PC-3 (cell line): ENCODE measurements at regions not wholly inside any gene's neighbourhood (a gene's known extent, or its start where the extent isn't known, plus 50 kb on each side); places are given as distances from the start of the nearest gene placed in this dataset.
"Not testable (repeated sequence)": the region's sequence is repeated elsewhere in the genome, so short reads cannot be mapped to it uniquely, and the experiment has no call there.

Experiments used
- ATAC-seq: fragments of 200-7000 bp; cut with Tn5 transposase; 2 replicates; pipeline ENCODE4 v1.9.1; 2020; ENCODE audit warnings: mild to moderate bottlenecking, moderate library complexity
- BruUV-seq: library from RNA; stranded (reverse); fragments of 400-500 nt; replicated peaks from 2 replicates; lab custom pipeline; 2021; lab: Mats Ljungman, UMichigan
- CTCF ChIA-PET: fragments of 300-600 bp; sonication (Branson Sonifier 250); formaldehyde crosslinking; loops from one replicate; lab custom pipeline; 2022; ENCODE audit warnings: antibody characterized with exemption; lab: Charles Lee
- POLR2A ChIA-PET: fragments of 300-600 bp; sonication (Branson Sonifier 250); formaldehyde crosslinking; loops from one replicate; lab custom pipeline; 2022; ENCODE audit warnings: antibody characterized with exemption; ENCODE audit not compliant: unreplicated experiment; lab: Charles Lee
- DNase-seq: peaks from one replicate; pipeline ENCODE4 v3.0.0-alpha.2; 2015
- H2AFZ ChIP-seq: fragments of 300-600 bp; sonication (generic); 2 replicates; pipeline ENCODE4 v1.6.0; 2016; ENCODE audit warnings: antibody characterized with exemption, low read length
- H3F3A ChIP-seq: fragments of 300-600 bp; sonication (generic); one replicate; pipeline ENCODE4 v1.6.0; 2017; ENCODE audit warnings: antibody characterized with exemption, low read length, control low read depth, mild to moderate bottlenecking; ENCODE audit not compliant: unreplicated experiment
- H3K27ac ChIP-seq: fragments of 300-600 bp; sonication (generic); 2 replicates; pipeline ENCODE4 v1.5.1; 2016; ENCODE audit warnings: mild to moderate bottlenecking, low read length
- H3K27me3 ChIP-seq: fragments of 300-600 bp; sonication (generic); 2 replicates; pipeline ENCODE4 v1.6.1; 2016; ENCODE audit warnings: low read length, mixed read lengths
- H3K36me3 ChIP-seq: fragments of 300-600 bp; sonication (generic); 2 replicates; pipeline ENCODE4 v1.6.1; 2016; ENCODE audit warnings: low read depth, mixed run types, low read length, mixed read lengths
- H3K4me1 ChIP-seq: fragments of 300-600 bp; sonication (generic); 2 replicates; pipeline ENCODE4 v1.5.1; 2016; ENCODE audit warnings: low read length; ENCODE audit not compliant: insufficient read depth
- H3K4me2 ChIP-seq: fragments of 300-600 bp; sonication (generic); 2 replicates; pipeline ENCODE4 v1.6.0; 2016; ENCODE audit warnings: low read length
- H3K4me3 ChIP-seq: fragments of 300-600 bp; sonication (generic); 2 replicates; pipeline ENCODE4 v1.5.1; 2016; ENCODE audit warnings: mild to moderate bottlenecking, low read length, mixed read lengths
- H3K79me2 ChIP-seq: fragments of 300-600 bp; sonication (generic); 2 replicates; pipeline ENCODE4 v1.6.1; 2017; ENCODE audit warnings: low read length, mixed read lengths
- H3K9ac ChIP-seq: fragments of 300-600 bp; sonication (generic); 2 replicates; pipeline ENCODE4 v1.6.0; 2016; ENCODE audit warnings: mild to moderate bottlenecking, low read length
- H3K9me2 ChIP-seq: fragments of 300-600 bp; sonication (generic); replicated peaks from 2 replicates; pipeline ENCODE4 v1.6.1; 2016; ENCODE audit warnings: mixed run types, low read length, mixed read lengths
- H3K9me3 ChIP-seq: fragments of 300-600 bp; sonication (generic); 2 replicates; pipeline ENCODE4 v1.6.1; 2016; ENCODE audit warnings: low read length, mixed read lengths
- H4K20me1 ChIP-seq: fragments of 300-600 bp; sonication (generic); 2 replicates; pipeline ENCODE4 v1.6.1; 2016; ENCODE audit warnings: low read length, mixed read lengths
- EZH2 ChIP-seq: fragments of 300-600 bp; sonication (generic); IDR thresholded peaks from one replicate; pipeline ENCODE4 v1.6.1; 2017; ENCODE audit warnings: antibody characterized with exemption, mild to moderate bottlenecking, low read length; ENCODE audit not compliant: unreplicated experiment
- EZH2phosphoT487 ChIP-seq: fragments of 300-600 bp; sonication (generic); IDR thresholded peaks from 2 replicates; pipeline ENCODE4 v1.6.1; 2018; ENCODE audit warnings: mild to moderate bottlenecking, antibody characterized with exemption, low read length, borderline replicate concordance
- intact Hi-C: fragments of 100-400 bp; cut with micrococcal nuclease; formaldehyde crosslinking; loops from 2 replicates; pipeline ENCODE4 v1.9.0; 2023
- TF ChIP-seq, protein P1 (sequence below): fragments of 300-600 bp; sonication (generic); conservative IDR thresholded peaks from 2 replicates; pipeline ENCODE4 v1.5.1; 2017; ENCODE audit warnings: antibody characterized with exemption, low read depth, mild to moderate bottlenecking, low read length

DNA sequence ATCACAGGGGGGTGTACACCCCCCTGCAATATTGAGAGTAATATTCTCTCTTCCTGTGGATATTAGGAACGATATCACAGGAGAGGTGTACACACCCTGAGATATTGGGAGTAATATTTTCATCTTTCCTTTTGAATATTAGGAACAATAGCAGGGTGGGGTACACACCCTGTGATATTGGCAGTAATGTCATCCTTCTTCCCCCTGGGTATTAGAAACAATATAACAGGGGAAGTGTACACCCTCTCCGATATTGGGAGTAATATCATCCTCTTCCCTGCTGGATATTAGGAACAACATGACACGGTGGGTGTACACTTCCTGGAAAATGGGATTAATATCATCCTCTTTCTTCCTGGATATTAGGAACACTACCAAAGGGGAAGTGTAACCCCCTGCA lies 57.8 kb upstream of the CEACAM21 start:
- Histone ChIP-seq H2AFZ (no peak overlapping the region), H3K79me2 (no peaks in the 10 kb centered on the region), H3K4me3 (no peak overlapping the region), H3K4me1 (no peaks in the 10 kb centered on the region), H3K9me2 (no peaks in the 10 kb centered on the region), H3K9ac (no peak overlapping the region), H3K27me3 (peaks cover 94% of the 10 kb centered on the region), H3K36me3 (no peaks in the 10 kb centered on the region), H3K4me2 (no peak overlapping the region), H3F3A (no peaks in the 10 kb centered on the region), H3K27ac (no peak overlapping the region), H3K9me3 (no peaks in the 10 kb centered on the region), H4K20me1 (no peaks in the 10 kb centered on the region)
- POLR2A ChIA-PET = no interaction called here
- CTCF ChIA-PET = no interaction called here
- ATAC-seq (no peak), DNase-seq (no peak)
- intact Hi-C loops = no loop called here
- TF ChIP-seq EZH2phosphoT487 (no peak), EZH2 (no peak)
- TF ChIP-seq, protein P1, sequence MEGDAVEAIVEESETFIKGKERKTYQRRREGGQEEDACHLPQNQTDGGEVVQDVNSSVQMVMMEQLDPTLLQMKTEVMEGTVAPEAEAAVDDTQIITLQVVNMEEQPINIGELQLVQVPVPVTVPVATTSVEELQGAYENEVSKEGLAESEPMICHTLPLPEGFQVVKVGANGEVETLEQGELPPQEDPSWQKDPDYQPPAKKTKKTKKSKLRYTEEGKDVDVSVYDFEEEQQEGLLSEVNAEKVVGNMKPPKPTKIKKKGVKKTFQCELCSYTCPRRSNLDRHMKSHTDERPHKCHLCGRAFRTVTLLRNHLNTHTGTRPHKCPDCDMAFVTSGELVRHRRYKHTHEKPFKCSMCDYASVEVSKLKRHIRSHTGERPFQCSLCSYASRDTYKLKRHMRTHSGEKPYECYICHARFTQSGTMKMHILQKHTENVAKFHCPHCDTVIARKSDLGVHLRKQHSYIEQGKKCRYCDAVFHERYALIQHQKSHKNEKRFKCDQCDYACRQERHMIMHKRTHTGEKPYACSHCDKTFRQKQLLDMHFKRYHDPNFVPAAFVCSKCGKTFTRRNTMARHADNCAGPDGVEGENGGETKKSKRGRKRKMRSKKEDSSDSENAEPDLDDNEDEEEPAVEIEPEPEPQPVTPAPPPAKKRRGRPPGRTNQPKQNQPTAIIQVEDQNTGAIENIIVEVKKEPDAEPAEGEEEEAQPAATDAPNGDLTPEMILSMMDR = no peak
- no TSS peak for BruUV-seq

GRCh38 chr19:41521138-41521930 lies 54.6 kb upstream of the CEACAM21 start:
- H3K27ac ChIP-seq, ATAC-seq, H3K36me3 ChIP-seq, H3K4me1 ChIP-seq, POLR2A ChIA-PET, H3F3A ChIP-seq, H3K4me3 ChIP-seq, H3K9me3 ChIP-seq, DNase-seq, H2AFZ ChIP-seq, H3K4me2 ChIP-seq, H3K9me2 ChIP-seq, H3K79me2 ChIP-seq, BruUV-seq, H3K9ac ChIP-seq, CTCF ChIA-PET, intact Hi-C loops, H4K20me1 ChIP-seq: not testable (repeated sequence)
- H3K27me3 ChIP-seq = peaks cover 93% of the 10 kb centered on the region

DNA sequence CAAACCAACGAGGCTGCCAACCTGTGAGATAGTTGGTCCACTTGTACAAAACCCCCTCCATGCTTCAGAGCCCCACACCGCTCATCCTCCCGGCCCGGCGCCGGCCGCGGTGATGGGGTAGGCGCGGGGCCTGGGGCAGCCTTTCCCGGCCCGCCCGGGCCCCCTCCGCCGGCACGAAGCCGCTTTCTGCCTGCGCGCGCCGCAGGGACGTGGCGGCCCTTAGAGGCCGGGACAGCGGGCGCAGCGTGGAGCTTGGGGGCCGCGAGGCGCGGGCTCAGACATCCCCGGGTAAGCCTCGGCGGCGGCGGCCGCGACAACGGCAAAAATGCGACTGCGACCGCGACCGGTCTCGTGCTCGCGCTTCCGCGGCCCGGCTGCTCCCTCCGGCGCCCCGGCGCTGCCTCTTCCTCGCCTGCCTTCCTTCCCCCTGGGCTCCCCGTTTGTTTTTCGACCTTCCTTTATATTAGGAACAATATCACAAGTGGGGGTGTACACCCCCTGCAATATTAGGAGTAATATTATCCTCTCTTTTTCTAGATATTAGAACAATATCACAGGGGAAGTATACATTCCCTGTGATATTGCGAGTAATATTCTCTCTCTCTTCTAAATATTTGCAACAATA lies 53.9 kb upstream of the CEACAM21 start:
- TF ChIP-seq EZH2 (no peak), EZH2phosphoT487 (no peak)
- TF ChIP-seq, protein P1 = no peak
- no peak for ATAC-seq
- Histone ChIP-seq H3K4me3 (no peak overlapping the region), H3K4me1 (no peaks in the 10 kb centered on the region), H3K27me3 (peaks cover 87% of the 10 kb centered on the region), H3K4me2 (no peak overlapping the region), H3K36me3 (no peaks in the 10 kb centered on the region), H3F3A (no peaks in the 10 kb centered on the region), H3K9me2 (no peaks in the 10 kb centered on the region), H2AFZ (no peak overlapping the region), H3K27ac (no peak overlapping the region), H3K9ac (no peak overlapping the region), H4K20me1 (no peaks in the 10 kb centered on the region), H3K79me2 (no peaks in the 10 kb centered on the region), H3K9me3 (no peaks in the 10 kb centered on the region)
- POLR2A ChIA-PET = no interaction called here
- no peak for DNase-seq
- intact Hi-C loops = no loop called here
- CTCF ChIA-PET = no interaction called here
- no TSS peak for BruUV-seq
